ENCODE measurements at regions not wholly inside any gene's neighbourhood (a gene's known extent, or its start where the extent isn't known, plus 50 kb on each side); places are given as distances from the start of the nearest gene placed in this dataset.
"Not testable (repeated sequence)": the region's sequence is repeated elsewhere in the genome, so short reads cannot be mapped to it uniquely, and the experiment has no call there.

- H3K4me2 ChIP-seq (replicated peaks; ENCODE audit: low read depth, low read length, poor library complexity, severe bottlenecking): no peak overlapping the region
- CTCF ChIA-PET: no interaction called here
These were observed 169.4 kb downstream of the KBTBD8 start for GRCh38 chr3:67167481-67167880.

GRCh38 chr3:67171841-67172240 is 173.7 kb downstream of the KBTBD8 start:
- CTCF ChIA-PET: no interaction called here
- intact Hi-C loops (cut with micrococcal nuclease): no loop called here

More at GRCh38 chr3:67167481-67167880, 169.4 kb downstream of the KBTBD8 start:
- POLR2A ChIA-PET: no interaction called here
- intact Hi-C loops (cut with micrococcal nuclease): no loop called here
- Histone ChIP-seq H3K27ac (ENCODE audit: low read length in 2 of 2) (no peak overlapping the region), H3K27me3 (replicated peaks in 1 of 4; ENCODE audit: control extremely low read depth in 1 of 4, control insufficient read depth in 3 of 4, insufficient read depth in 4 of 4, low read length in 3 of 4) (no peaks in the 10 kb centered on the region), H2AFZ (ENCODE audit: insufficient read depth, low read depth, low read length, poor library complexity, severe bottlenecking) (no peak overlapping the region), H3K36me3 (replicated peaks in 1 of 2; ENCODE audit: control extremely low read depth in 1 of 2, control insufficient read depth in 1 of 2, extremely low read depth in 1 of 2, insufficient read depth in 2 of 2, low read length in 1 of 2) (no peaks in the 10 kb centered on the region), H3K4me1 (ENCODE audit: control insufficient read depth in 2 of 2, insufficient read depth in 2 of 2, low read length in 2 of 2) (no peaks in the 10 kb centered on the region), H3K9me3 (ENCODE audit: control extremely low read depth in 1 of 3, control insufficient read depth in 2 of 3, insufficient read depth in 1 of 3, low read length in 2 of 3) (no peaks in the 10 kb centered on the region), H4K20me1 (ENCODE audit: control insufficient read depth, insufficient read depth, low read length, poor library complexity, severe bottlenecking) (no peaks in the 10 kb centered on the region), H3K4me3 (ENCODE audit: control extremely low read depth in 1 of 5, extremely low read depth in 1 of 5, insufficient read depth in 1 of 5, low read depth in 2 of 5, low read length in 4 of 5) (no peak overlapping the region), H3K9ac (ENCODE audit: low read length) (no peak overlapping the region), H3K79me2 (ENCODE audit: control insufficient read depth, insufficient read depth, low read length) (no peaks in the 10 kb centered on the region)
- TF ChIP-seq CTCF (IDR thresholded peaks at IDR 0.05) (no peak), EZH2 (IDR thresholded peaks at IDR 0.05; ENCODE audit: borderline replicate concordance, insufficient read depth, low read depth, low read length, poor library complexity, severe bottlenecking) (no peak)
- H3K4me3 Mint-ChIP-seq: no peak overlapping the region
- no peak overlapping the region for H3K27ac Mint-ChIP-seq
- no CpG with 5 or more reads among the region's 3 CpGs for WGBS (ENCODE audit: insufficient coverage)
- no peak for ATAC-seq (ENCODE audit: low read depth)
- H3K27me3 Mint-ChIP-seq: peaks cover 10% of the 10 kb centered on the region
- no peaks in the 10 kb centered on the region for H3K9me3 Mint-ChIP-seq (ENCODE audit: insufficient read depth)
- no peak for DNase-seq
- no peaks in the 10 kb centered on the region for H3K4me1 Mint-ChIP-seq

GRCh38 chr3:67173130-67173529 is 175.0 kb downstream of the KBTBD8 start:
- H3K27me3 Mint-ChIP-seq: peaks cover 12% of the 10 kb centered on the region
- intact Hi-C loops (cut with micrococcal nuclease); H3K27ac ChIP-seq (ENCODE audit: low read length in 2 of 2); H3K4me1 ChIP-seq (ENCODE audit: control insufficient read depth in 2 of 2, insufficient read depth in 2 of 2, low read length in 2 of 2); H3K4me3 ChIP-seq (ENCODE audit: control extremely low read depth in 1 of 5, extremely low read depth in 1 of 5, insufficient read depth in 1 of 5, low read depth in 2 of 5, low read length in 4 of 5); POLR2A ChIA-PET; DNase-seq; H3K4me1 Mint-ChIP-seq; H3K27me3 ChIP-seq (replicated peaks in 1 of 4; ENCODE audit: control extremely low read depth in 1 of 4, control insufficient read depth in 3 of 4, insufficient read depth in 4 of 4, low read length in 3 of 4); H3K27ac Mint-ChIP-seq; ATAC-seq (ENCODE audit: low read depth); H3K79me2 ChIP-seq (ENCODE audit: control insufficient read depth, insufficient read depth, low read length); H3K4me2 ChIP-seq (replicated peaks; ENCODE audit: low read depth, low read length, poor library complexity, severe bottlenecking); H3K9ac ChIP-seq (ENCODE audit: low read length); H4K20me1 ChIP-seq (ENCODE audit: control insufficient read depth, insufficient read depth, low read length, poor library complexity, severe bottlenecking); H3K9me3 Mint-ChIP-seq (ENCODE audit: insufficient read depth); H3K36me3 ChIP-seq (replicated peaks in 1 of 2; ENCODE audit: control extremely low read depth in 1 of 2, control insufficient read depth in 1 of 2, extremely low read depth in 1 of 2, insufficient read depth in 2 of 2, low read length in 1 of 2); CTCF ChIA-PET; H2AFZ ChIP-seq (ENCODE audit: insufficient read depth, low read depth, low read length, poor library complexity, severe bottlenecking); H3K4me3 Mint-ChIP-seq: not testable (repeated sequence)
- WGBS (ENCODE audit: insufficient coverage): 80% methylated on average over 1 of the region's 3 CpGs
- H3K9me3 ChIP-seq (ENCODE audit: control extremely low read depth in 1 of 3, control insufficient read depth in 2 of 3, insufficient read depth in 1 of 3, low read length in 2 of 3): peaks cover 0 to 17% (median 6%) of the 10 kb centered on the region in 3 donors

More at GRCh38 chr3:67171841-67172240, 173.7 kb downstream of the KBTBD8 start:
- Histone ChIP-seq H2AFZ (ENCODE audit: insufficient read depth, low read depth, low read length, poor library complexity, severe bottlenecking) (no peak overlapping the region), H3K36me3 (replicated peaks in 1 of 2; ENCODE audit: control extremely low read depth in 1 of 2, control insufficient read depth in 1 of 2, extremely low read depth in 1 of 2, insufficient read depth in 2 of 2, low read length in 1 of 2) (no peaks in the 10 kb centered on the region), H3K9ac (ENCODE audit: low read length) (no peak overlapping the region), H3K4me2 (replicated peaks; ENCODE audit: low read depth, low read length, poor library complexity, severe bottlenecking) (no peak overlapping the region), H3K9me3 (ENCODE audit: control extremely low read depth in 1 of 3, control insufficient read depth in 2 of 3, insufficient read depth in 1 of 3, low read length in 2 of 3) (peaks cover 0 to 17% (median 6%) of the 10 kb centered on the region in 3 donors), H3K4me1 (ENCODE audit: control insufficient read depth in 2 of 2, insufficient read depth in 2 of 2, low read length in 2 of 2) (no peaks in the 10 kb centered on the region), H3K27me3 (replicated peaks in 1 of 4; ENCODE audit: control extremely low read depth in 1 of 4, control insufficient read depth in 3 of 4, insufficient read depth in 4 of 4, low read length in 3 of 4) (no peaks in the 10 kb centered on the region), H3K27ac (ENCODE audit: low read length in 2 of 2) (no peak overlapping the region), H4K20me1 (ENCODE audit: control insufficient read depth, insufficient read depth, low read length, poor library complexity, severe bottlenecking) (no peaks in the 10 kb centered on the region), H3K79me2 (ENCODE audit: control insufficient read depth, insufficient read depth, low read length) (no peaks in the 10 kb centered on the region), H3K4me3 (ENCODE audit: control extremely low read depth in 1 of 5, extremely low read depth in 1 of 5, insufficient read depth in 1 of 5, low read depth in 2 of 5, low read length in 4 of 5) (no peak overlapping the region)
- no peaks in the 10 kb centered on the region for H3K9me3 Mint-ChIP-seq (ENCODE audit: insufficient read depth)
- no peaks in the 10 kb centered on the region for H3K4me1 Mint-ChIP-seq
- H3K4me3 Mint-ChIP-seq: no peak overlapping the region
- no peak overlapping the region for H3K27ac Mint-ChIP-seq
- TF ChIP-seq EZH2 (IDR thresholded peaks at IDR 0.05; ENCODE audit: borderline replicate concordance, insufficient read depth, low read depth, low read length, poor library complexity, severe bottlenecking) (no peak), CTCF (IDR thresholded peaks at IDR 0.05) (no peak)
- POLR2A ChIA-PET: no interaction called here
- ATAC-seq (ENCODE audit: low read depth) (no peak), DNase-seq (no peak)
- 89% methylated on average over 2 of the region's 2 CpGs for WGBS (ENCODE audit: insufficient coverage)
- peaks cover 7% of the 10 kb centered on the region for H3K27me3 Mint-ChIP-seq
